Lower lobe of right lung (tissue), 2 donors: ENCODE measurements at regions not wholly inside any gene's neighbourhood (a gene's known extent, or its start where the extent isn't known, plus 50 kb on each side); places are given as distances from the start of the nearest gene placed in this dataset.
"Not testable (repeated sequence)": the region's sequence is repeated elsewhere in the genome, so short reads cannot be mapped to it uniquely, and the experiment has no call there.

ENCODE experiments used
- ATAC-seq, 2 donors: fragments of 200-7000 bp; cut with Tn5 transposase; one replicate each; pipeline ENCODE4 v1.9.1; 2020 to 2022; ENCODE audit warnings: mild to moderate bottlenecking in 2 of 2, moderate library complexity in 2 of 2
- DNase-seq: peaks from one replicate; pipeline ENCODE4 v3.0.0-alpha.2; 2020
- H3K27ac ChIP-seq: fragments of 200-600 bp; one replicate; pipeline ENCODE4 v1.8.0; 2022
- H3K27me3 ChIP-seq: fragments of 200-600 bp; one replicate; pipeline ENCODE4 v1.8.0; 2022; ENCODE audit warnings: low read depth
- H3K36me3 ChIP-seq: fragments of 200-600 bp; one replicate; pipeline ENCODE4 v1.8.0; 2022; ENCODE audit warnings: mild to moderate bottlenecking
- H3K4me1 ChIP-seq: fragments of 200-600 bp; one replicate; pipeline ENCODE4 v1.8.0; 2022
- H3K4me3 ChIP-seq: fragments of 200-600 bp; one replicate; pipeline ENCODE4 v1.8.0; 2022; ENCODE audit warnings: mild to moderate bottlenecking
- H3K9me3 ChIP-seq: fragments of 200-600 bp; one replicate; pipeline ENCODE4 v1.8.0; 2022
- intact Hi-C: fragments of 100-400 bp; cut with DNase I; formaldehyde crosslinking; loops from one replicate; pipeline ENCODE4 v1.11.0; 2022
- TF ChIP-seq, protein P1 (sequence below): fragments of 200-600 bp; IDR thresholded peaks from one replicate; pipeline ENCODE4 v1.8.0; 2022; ENCODE audit warnings: antibody characterized with exemption, mild to moderate bottlenecking
- donor health status: DM: no; HTN: yes; CAD: no; lungs with severe emphysema.

- no peak overlapping the region for H3K27ac ChIP-seq
- no peaks in the 10 kb centered on the region for H3K27me3 ChIP-seq
- ATAC-seq (no peak), DNase-seq (no peak)
- H3K4me3 ChIP-seq: no peak overlapping the region
- intact Hi-C loops: no loop called here
- H3K36me3 ChIP-seq: no peaks in the 10 kb centered on the region
- H3K9me3 ChIP-seq: peaks cover 7% of the 10 kb centered on the region
- TF ChIP-seq, protein P1, sequence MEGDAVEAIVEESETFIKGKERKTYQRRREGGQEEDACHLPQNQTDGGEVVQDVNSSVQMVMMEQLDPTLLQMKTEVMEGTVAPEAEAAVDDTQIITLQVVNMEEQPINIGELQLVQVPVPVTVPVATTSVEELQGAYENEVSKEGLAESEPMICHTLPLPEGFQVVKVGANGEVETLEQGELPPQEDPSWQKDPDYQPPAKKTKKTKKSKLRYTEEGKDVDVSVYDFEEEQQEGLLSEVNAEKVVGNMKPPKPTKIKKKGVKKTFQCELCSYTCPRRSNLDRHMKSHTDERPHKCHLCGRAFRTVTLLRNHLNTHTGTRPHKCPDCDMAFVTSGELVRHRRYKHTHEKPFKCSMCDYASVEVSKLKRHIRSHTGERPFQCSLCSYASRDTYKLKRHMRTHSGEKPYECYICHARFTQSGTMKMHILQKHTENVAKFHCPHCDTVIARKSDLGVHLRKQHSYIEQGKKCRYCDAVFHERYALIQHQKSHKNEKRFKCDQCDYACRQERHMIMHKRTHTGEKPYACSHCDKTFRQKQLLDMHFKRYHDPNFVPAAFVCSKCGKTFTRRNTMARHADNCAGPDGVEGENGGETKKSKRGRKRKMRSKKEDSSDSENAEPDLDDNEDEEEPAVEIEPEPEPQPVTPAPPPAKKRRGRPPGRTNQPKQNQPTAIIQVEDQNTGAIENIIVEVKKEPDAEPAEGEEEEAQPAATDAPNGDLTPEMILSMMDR: no peak
- H3K4me1 ChIP-seq: no peaks in the 10 kb centered on the region
Measured at GRCh38 chr2:193074933-193075332, 880.2 kb upstream of the TMEFF2 start.

- H3K27ac ChIP-seq: no peak overlapping the region
- no peaks in the 10 kb centered on the region for H3K4me1 ChIP-seq
- no peak for DNase-seq
- TF ChIP-seq, protein P1: no peak
- intact Hi-C loops: no loop called here
- peaks cover 7% of the 10 kb centered on the region for H3K9me3 ChIP-seq
- no peaks in the 10 kb centered on the region for H3K36me3 ChIP-seq
- no peaks in the 10 kb centered on the region for H3K27me3 ChIP-seq
- ATAC-seq: peak in 1 of 2 donors; percentile 19
- H3K4me3 ChIP-seq: no peak overlapping the region
Measured at GRCh38 chr2:193072647-193073046, 877.9 kb upstream of the TMEFF2 start.

GRCh38 chr2:193025556-193025955, 830.8 kb upstream of the TMEFF2 start:
- H3K4me3 ChIP-seq, H3K9me3 ChIP-seq, H3K36me3 ChIP-seq, H3K27me3 ChIP-seq, intact Hi-C loops, DNase-seq, ATAC-seq, H3K27ac ChIP-seq, H3K4me1 ChIP-seq: not testable (repeated sequence)

GRCh38 chr2:193024791-193025190, 830.1 kb upstream of the TMEFF2 start:
- TF ChIP-seq, protein P1: no peak
- H3K27me3 ChIP-seq: no peaks in the 10 kb centered on the region
- H3K4me3 ChIP-seq: no peak overlapping the region
- H3K27ac ChIP-seq: no peak overlapping the region
- H3K36me3 ChIP-seq: no peaks in the 10 kb centered on the region
- DNase-seq: no peak
- H3K9me3 ChIP-seq: no peaks in the 10 kb centered on the region
- no peaks in the 10 kb centered on the region for H3K4me1 ChIP-seq
- intact Hi-C loops: no loop called here
- ATAC-seq: no peak

DNA sequence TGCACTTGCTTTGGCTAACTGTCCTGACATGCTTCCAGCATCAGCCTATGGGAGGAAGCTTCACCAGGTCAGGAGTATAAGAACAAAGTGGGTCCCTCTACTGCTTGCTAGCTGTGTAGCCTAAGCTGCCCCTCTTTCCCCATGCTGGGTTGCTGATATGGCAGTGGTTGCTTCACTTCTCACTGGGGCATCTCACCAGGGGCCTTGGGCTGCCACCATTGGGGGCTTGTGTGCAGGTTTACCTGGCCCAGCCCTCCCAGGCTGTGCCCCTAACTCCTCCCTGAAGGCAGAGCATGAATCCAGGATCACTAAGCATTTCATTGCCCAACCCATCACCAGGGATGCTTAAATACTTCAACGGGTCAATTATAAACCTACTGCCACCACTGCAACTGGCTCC, 817.1 kb upstream of the TMEFF2 start:
- Histone ChIP-seq H3K36me3 (no peaks in the 10 kb centered on the region), H3K4me3 (no peak overlapping the region), H3K27me3 (no peaks in the 10 kb centered on the region), H3K27ac (no peak overlapping the region), H3K4me1 (no peaks in the 10 kb centered on the region), H3K9me3 (no peaks in the 10 kb centered on the region)
- TF ChIP-seq, protein P1: no peak
- DNase-seq (no peak), ATAC-seq (no peak)
- intact Hi-C loops: no loop called here

- TF ChIP-seq, protein P1: no peak
- Histone ChIP-seq H3K4me1 (no peaks in the 10 kb centered on the region), H3K27me3 (no peaks in the 10 kb centered on the region), H3K4me3 (no peak overlapping the region), H3K36me3 (no peaks in the 10 kb centered on the region), H3K27ac (no peak overlapping the region), H3K9me3 (peaks cover 9% of the 10 kb centered on the region)
- intact Hi-C loops: no loop called here
- DNase-seq: no peak
- no peak for ATAC-seq
Measured at GRCh38 chr2:192993059-192993458, 798.3 kb upstream of the TMEFF2 start.
